ENCODE measurements at regions not wholly inside any gene's neighbourhood (a gene's known extent, or its start where the extent isn't known, plus 50 kb on each side); places are given as distances from the start of the nearest gene placed in this dataset.
"Not testable (repeated sequence)": the region's sequence is repeated elsewhere in the genome, so short reads cannot be mapped to it uniquely, and the experiment has no call there.

DNA sequence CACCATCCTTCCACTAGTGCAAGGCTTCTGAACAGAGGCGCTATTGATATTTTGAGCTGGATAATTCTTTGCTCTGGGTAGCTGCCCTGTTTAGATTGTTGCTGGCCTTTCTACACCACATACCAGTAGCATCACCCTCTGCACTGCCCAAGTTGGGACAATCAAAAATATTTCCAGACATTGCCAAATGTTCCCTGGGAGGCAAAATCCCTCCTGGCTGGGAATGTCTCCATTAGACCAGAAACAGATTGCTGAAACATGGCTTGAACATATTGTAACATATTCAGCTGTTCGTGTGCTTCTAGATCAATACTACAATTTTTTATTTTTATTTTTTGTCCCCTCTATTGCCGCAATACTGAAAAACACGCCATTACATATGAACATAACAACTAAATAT is 174.6 kb downstream of the ABCA8 start:
- DNase-seq: no peak

DNA sequence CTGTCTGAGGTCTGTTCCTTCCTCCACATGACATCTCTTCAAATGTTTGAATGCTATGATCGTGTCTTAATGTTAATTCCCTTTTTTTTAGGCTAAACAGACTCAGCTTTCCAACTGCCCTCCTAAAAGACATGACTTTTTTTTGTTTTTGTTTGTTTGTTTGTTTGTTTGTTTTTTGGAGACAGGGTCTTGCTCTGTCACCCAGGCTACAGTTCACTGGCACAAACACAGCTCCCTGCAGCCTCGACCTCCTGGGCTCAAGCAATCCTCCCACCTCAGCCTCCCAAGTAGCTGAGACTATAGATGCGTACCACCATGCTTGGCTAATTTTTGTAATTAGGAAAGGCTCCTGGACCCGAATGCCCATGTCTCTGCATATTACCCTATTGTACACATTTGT is 176.5 kb downstream of the ABCA8 start:
- DNase-seq: no peak

DNA sequence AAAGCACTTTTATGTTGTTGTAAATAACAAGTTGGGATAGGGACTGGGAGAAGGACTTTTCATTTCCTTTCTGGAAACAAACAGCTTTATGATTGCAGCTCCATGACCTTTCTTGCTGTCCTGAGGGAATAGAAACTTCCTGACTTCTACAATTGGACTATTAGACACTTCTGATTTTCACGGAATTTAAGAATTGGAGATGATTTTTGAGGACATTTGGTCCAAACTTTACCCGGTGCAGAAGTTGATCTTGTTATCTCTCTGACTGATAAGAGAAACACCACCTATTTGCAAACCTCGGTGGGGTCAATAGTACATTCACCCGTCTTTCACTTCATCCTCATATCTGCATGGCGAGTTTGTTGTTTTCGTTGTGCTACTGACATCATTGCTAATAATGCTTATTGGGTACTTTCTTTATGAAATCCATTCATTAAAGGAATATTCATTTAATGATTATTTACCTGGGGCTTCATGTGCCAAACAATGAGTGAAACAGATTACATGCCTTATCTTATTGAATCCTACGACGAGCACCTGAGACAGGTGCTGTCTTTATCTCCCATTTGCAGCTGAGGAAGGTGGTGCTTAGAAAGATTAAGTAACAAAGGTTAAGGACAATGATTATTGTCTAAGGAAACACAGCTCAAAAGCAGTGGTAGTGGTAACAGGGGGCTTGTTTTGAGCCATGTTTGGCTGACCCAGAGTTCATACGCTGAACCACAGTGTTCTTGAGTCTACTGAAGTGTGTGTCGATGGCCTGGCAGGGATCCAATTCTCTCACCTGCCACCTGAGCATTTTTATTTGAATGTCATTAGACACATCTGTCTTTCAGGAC is 176.9 kb upstream of the FAM20A start:
- peak; percentile 13 for DNase-seq

DNA sequence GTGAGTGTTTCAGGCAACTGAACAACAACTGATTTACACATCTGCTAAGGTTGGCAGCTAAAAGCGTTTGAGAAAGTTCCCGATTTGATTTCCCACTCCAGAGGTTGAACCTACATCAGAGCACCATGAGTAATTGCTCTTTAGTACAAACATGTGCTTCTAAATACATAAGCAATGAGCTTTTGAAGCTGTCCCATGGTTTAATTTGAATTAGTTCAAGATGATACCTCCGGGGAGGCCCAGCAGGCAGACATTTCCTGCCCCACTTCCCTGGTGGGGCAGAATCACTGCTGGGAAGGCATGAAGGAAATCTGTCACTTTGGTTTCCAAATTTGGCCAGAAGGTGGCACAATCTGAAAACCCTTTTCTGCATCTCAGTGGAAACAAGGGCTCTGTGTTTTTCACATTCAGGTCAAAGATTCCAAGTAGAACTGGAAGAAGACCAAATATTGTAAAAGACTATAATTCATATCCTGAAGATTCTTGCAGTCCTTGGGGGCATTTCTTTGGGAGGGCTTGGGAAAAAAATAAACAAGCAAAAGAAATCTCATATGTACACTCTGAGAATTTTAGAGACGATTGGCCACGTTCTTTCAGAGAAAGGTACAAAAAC is 176.2 kb upstream of the FAM20A start:
- DNase-seq: peak; percentile 0

DNA sequence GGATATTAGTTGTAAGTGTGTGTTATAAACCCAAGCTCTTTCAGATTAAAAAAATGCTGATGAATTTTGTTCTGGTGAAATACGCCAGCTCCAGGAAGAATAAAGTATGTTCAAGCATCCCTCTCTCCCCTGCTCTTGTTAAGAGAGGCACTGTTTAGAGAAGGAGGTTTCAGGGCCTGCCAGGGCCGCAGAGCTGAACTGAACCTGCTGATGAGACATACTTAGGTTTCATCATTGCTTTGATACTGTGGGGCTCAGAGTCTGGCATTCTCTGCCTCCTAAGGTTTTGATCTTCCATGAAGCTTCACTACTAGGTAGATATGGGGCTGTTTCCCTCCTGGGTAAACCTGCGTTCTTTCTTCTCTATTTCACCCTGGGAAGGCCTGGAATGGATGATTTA is 175.3 kb upstream of the FAM20A start:
- no peak for DNase-seq

DNA sequence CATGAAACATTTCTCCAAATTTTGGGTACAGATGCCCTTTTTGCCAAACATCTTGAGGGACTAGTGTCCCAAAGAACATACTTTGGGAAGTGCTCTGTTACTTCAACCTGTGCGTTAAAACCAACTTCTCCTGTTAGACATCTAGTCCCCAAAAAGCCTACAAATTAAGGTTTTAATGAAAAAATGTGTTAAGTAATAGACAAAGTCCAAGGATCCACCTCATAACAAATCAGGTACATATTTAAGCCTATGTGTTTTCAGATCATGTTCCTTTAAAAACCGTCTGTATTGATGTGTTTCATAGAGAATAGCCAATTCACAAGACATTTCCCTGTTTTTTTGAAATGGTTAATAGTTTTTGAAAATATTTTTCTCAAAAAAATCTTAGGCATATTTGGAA is 174.8 kb upstream of the FAM20A start:
- DNase-seq: no peak

DNA sequence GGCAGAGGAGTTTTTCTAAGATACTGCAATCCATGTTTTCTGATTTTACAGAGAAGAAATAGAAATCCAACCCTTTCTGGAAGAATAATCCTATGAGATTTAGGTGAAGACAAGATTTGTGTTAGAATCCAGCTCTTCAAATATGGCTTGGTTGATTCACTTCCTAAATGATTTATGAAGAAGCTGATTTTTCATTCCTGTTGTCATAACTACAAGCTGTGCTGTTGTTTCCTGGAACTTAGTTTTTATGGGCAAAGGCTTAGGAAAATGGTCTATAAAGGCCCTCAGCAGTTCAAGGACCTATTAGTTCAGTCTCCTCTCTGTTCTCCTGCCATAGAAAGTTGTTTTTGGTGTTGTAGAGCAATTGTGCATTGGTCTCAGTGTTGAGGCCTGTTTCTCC is 174.2 kb upstream of the FAM20A start:
- no peak for DNase-seq

DNA sequence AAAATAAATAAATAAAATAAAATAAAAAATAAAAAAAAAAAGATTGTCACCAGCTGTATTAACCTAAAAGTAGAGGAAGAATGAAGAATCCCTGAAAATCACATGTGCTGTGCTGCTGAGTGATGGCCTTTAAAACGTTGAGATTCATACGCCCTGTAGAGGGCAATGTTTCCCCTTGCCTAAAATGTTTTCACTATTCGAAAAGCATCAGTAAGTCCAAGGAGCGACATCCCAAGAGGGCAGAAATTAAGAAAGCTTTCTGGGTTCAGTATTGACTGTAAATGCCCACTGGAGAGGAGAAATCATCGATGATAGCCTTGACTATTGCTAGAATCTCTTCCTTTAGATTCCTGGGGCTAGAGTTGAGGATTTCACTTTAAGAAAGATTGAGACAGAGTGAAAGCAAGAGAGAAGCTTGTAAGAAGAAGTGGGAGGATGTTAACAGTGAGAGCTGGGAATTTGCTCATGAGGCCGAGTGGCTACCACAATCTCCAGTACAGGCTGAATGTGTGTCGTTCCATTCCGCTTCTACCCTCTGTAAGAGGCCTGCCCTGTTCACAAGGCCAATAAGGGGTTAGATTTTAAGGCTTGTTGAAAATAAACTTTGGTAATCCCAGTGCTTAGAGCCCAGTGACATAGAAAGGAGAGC is 170.8 kb upstream of the FAM20A start:
- DNase-seq: no peak

DNA sequence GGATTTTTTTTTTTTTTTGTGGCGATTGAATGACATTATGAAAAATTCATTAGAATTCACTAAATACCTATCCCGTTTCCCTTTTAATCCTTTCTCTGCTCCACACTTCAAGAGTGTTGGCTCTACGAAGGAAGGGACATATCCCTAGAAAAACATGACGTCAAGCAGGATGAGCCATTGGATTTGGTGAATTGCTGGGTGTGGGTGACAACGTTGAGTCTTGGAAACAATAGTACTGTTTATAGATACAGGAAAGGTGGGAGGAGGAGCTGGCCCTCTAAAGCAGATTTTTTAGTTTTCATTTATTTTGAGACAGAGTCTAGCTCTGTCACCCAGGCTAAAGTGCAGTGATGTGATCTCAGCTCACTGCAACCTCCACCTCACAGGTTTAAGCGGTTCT is 167.6 kb upstream of the FAM20A start:
- no peak for DNase-seq

DNA sequence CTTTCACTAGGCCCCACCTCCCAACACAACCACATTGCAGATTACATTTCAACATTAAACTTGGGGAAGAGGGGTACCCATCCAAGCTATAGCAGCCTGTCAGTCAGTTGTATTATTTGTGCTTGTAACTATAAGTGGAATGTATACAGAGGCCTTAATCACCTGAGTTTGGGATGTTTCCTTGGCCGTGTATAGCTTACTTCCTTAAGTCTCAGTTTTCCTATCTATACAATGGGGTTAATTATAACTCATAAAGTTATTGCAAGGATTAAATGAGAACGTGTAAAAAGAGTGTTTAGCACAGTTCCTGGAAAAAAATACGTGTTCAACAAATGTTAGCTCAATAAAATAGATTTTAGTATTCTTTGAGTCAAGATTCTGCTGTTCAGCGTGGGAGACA is 165.5 kb upstream of the FAM20A start:
- DNase-seq: no peak

DNA sequence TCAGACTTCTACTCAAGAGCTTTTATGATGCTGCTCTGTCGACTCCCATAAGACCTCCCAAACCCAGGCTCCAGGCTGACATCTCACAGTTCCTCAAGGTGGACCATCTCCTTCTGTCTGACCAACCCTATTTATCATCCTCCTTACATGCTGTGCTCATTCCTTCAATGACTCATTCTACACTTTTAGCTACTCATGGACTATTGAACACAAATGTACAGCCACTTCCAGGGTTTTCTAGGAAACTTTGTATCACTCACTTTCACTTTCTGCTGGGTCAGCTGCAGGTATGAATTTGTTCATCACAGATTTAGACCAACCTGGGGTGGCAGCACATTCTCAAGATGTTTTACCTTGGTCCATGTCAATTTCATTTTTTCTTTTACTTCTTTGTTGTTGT is 162.4 kb upstream of the FAM20A start:
- no peak for DNase-seq

DNA sequence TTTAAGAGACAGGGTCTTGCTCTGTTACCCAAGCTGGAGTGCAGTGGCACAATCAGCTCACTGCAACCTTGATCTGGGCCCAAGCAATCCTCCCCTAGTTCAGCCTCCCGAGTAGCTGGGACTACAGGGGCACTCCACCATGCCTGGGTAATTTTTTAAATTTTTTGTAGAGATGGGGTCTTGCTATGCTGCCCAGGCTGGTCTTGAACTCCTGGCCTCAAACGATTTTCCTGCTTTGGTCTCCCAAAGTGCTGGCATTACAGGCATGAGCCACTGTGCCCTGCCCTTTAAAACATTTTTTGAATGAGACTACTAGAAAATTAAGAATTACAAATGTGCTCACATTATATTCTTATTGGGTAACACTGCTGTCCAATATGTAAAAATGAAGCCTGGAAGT is 161.7 kb upstream of the FAM20A start:
- no peak for DNase-seq

DNA sequence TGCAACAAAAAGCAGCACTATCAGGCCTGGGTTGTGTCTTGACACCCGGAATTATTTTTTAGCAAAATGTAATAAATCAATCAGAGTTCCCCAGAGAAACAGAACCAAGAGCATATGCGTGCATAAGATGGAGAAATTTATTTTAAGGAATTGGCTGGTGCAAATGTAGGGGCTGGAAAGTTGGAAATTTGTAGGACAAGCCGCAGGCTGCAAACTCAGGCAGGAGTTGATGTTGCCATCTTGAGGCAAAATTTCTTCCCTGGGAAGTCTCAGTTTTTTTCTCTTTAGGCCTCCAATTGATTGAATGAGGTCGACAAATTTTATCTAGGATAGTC is 158.9 kb upstream of the FAM20A start:
- DNase-seq: no peak

DNA sequence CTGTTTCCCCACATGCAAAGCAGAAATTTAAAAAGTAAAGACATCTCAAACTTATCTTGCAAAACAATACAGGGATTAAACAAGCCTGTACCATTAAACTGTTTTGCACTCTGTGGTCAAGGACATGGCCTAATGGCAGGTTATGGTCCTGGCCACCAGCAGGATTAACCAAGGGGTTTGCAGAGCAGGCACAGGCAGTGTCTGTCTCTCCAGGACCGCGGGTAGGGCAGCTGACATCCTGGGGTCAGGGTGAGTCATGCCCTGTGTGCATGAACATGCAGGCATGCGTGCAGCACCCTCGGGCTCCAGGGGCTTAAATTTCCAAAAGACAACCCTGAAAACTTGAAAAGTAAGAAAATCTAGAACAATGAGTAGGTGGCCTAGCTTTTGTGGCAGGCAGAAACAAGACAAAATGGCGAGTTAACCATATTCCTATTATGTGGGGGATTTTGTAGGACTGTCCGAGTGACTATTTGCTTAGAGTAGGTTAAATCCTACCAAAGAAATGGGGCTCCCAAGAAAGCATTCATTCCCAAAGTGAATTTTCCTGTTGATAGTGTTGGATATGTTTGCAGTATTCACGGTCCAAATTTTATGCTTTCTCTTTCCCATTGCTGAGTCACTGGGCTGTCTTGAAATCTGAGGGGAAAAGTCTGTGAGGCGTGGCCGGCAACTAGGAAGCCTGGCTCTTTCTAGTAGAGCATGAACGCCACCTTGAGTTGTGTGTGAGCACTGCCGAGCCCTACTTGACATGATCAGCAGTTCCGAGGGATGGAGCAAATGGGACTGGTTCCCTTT is 158.4 kb upstream of the FAM20A start:
- peak; percentile 45 for DNase-seq

DNA sequence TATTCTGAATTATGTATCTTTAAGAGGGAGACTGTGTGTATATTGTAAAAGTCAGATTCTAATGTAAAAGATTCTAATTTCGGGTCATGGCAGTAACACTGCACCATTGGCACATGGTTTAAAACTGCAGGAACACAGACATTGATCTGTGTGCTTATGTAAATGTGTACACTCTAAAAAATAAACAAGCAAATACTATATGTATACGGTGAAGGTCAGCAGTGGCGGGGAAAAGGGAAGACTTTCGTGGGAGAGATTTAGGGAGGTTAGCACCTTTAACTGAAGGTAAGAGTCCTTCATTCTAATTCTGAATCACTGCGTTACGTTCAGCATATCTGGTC is 157.8 kb upstream of the FAM20A start:
- no peak for DNase-seq

DNA sequence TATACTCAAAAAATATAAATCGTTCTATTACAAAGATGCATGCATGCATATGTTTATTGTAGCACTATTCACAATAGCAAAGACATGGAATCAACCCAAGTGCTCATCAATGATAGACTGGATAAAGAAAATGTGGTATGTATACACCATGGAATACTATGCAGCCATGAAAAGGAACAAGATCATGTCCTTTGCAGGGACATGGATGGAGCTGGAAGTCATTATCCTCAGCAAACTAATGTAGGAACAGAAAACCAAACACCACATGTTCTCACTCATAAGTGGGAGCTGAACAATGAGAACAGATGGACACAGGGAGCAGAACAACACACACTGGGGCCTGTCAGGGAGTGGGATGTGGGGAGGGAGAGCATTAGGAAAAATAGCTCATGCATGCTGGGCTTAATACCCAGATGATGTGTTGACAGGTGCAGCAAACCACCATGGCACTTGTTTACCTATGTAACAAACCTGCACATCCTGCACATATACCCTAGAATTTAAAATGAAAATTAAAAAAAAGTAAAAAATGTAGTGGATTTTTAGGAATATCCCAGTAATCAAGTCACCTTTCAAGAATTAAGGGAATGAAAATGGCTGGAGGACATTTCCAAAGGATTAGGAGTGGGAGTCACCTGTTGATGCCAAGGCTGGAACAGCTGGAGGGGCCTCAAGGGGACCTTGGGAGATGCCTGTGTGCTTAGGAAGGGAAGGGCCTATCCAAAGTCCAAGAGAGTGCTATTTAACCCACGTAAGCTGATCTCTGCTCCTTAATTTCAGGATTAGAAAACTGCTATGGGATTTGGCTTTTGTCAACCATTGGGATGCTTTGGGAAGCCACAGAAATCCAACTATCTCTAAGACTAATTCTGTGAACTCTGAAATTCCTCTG is 156.9 kb upstream of the FAM20A start:
- not testable (repeated sequence) for DNase-seq

DNA sequence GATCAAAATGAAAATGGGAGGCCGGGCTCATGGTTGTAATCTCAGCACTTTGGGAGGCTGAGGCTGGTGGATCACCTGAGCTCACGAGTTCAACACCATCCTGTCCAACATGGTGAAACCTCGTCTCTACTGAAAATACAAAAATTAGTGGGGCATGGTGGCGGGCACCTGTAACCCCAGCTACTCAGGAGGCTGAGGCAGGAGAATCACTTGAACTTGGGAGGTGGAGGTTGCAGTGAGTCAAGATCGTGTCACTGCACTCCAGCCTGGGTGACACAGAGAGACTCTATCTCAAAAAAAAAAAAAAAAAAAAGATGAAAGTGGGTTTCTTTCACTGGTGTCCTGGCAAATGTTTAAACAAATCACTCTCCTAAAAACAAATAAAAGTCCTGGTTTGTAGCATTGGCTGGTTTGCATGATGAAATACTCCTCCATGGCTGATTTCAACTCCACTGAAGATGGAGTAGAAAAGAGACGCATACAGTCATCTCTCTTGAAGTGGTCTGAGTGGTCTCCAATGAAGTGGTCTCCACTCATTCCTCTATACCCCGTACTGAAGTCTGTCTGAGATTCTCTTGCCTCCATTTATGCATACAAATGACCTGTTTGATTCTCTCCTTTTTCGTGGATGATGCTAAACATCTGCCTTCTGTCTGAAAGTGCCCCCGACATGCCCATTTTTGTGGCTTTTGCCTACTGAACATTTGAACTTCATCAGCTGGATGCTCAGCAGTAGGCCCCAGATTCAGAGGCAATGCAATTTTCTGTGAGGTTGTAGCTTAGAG is 153.0 kb upstream of the FAM20A start:
- no peak for DNase-seq

DNA sequence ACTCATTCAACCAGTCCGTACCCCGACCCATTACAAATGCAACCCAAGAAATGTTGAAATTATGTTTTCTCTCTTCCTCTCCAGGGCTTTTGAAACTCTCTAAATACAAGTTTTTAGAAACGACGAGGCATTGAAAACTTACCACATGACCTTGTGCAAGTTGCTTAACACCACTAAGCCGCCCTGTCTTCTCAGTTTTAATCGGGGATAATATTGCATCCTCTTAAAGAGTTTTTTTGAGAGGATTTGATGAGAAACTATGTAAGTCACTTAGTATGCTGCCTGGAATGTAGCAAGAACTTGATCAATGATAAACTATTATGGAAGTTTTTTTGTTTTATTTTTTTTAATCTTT is 149.0 kb upstream of the FAM20A start:
- no peak for DNase-seq

DNA sequence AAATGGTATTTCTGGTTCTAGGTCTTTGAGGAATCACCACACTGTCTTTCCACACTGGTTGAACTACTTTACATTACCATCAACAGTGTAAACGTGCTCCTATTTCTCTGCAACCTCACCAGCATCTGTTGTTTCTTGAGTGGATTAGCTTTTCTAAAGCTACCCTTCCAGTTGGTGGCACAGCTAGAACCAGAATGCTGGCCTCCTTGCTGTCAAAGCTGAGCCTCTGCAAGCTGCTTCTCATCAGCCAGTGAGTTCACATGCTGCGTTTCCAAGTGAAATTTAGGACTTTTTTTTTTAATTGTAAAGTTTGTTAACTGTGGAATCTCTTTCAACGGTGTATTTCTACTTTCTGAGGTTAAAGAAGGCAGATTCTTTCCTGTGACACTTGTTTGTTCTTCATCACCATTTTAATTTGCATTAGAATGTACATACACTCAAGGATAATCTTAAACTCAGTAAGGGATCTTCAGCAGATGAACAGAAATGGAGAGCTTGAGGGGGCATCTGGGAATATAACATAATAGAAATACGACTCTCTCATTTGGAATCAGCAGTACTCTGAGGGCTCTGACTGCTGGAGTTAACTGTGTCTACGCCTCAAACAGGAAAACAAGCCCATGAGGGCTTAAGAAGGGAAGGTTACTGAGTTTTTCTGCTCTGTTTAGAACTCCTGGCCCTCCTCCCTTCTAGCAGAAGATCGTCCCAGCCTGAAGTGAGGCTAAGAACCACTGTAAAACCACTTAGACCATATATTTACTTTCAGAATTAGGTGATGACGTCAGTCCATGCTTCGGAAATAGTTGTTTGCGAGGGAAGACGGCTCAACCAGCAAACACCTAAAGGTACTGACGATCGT is 148.4 kb upstream of the FAM20A start:
- no peak for DNase-seq

DNA sequence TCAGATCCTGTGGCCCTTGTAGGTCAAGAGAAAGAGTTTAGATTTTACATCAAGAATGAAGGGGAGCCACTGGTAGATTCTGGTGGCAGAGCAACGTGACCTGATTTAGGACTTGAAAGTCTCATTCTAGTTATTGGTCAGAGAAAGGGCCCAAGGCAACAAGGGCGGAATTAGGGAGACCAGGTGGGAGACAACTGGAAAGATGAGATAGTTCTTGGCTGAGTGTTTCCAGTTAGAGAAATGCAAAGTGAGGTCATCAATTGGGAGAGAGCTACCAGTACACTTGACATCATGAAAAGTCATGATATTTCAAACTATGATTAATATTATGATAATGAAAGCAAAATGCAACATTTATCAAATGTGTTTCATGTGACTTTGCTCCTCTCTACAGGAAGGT is 147.2 kb upstream of the FAM20A start:
- no peak for DNase-seq
